Body of pancreas (tissue), 4 donors: ENCODE measurements at regions not wholly inside any gene's neighbourhood (a gene's known extent, or its start where the extent isn't known, plus 50 kb on each side); places are given as distances from the start of the nearest gene placed in this dataset.

ENCODE experiments used
- CTCF ChIP-seq, 7 experiments: fragments of 450-650 bp in 4 of 7; fragments of 200-600 bp in 3 of 7; sonication (generic) in 3 of 7; IDR thresholded peaks; one replicate each; pipeline ENCODE4 v1.5.1; 2016 to 2019; ENCODE audit warnings: antibody characterized with exemption in 7 of 7
- POLR2A ChIP-seq, 3 donors: fragments of 450-650 bp; IDR thresholded peaks; one replicate each; pipeline ENCODE4 v1.6.1; 2016; ENCODE audit warnings: antibody characterized with exemption in 3 of 3, mild to moderate bottlenecking in 2 of 3

- TF ChIP-seq POLR2A (IDR thresholded peaks at IDR 0.05) (no peak), CTCF (IDR thresholded peaks at IDR 0.05) (no peak)
Measured at GRCh38 chr3:16770792-16771191, 114.0 kb upstream of the PLCL2 start.
